ENCODE measurements at regions not wholly inside any gene's neighbourhood (a gene's known extent, or its start where the extent isn't known, plus 50 kb on each side); places are given as distances from the start of the nearest gene placed in this dataset.

DNA sequence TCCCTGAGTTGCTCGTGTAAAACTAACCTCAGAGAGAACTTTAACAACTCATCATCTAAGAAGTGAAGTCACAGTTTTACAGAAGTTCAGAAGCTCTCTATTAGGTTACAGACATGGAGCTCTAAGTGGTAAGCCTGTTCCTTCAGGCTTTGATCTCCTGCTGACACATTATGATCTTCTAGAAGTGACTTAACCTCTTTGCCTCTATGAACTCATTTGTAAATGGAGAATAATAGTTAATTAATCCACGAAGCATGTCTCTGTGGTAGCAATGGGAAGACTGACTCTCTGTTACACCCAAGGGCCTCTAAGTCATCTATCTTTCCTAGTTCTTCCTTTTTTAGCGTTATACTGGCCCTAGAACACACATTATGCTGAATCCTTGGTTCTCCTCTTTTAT, 157.9 kb upstream of the NRIP1 start:
- no peak for DNase-seq
- Histone ChIP-seq H3K36me3 (no peaks in the 10 kb centered on the region), H3K4me1 (peaks cover 23% of the 10 kb centered on the region), H3K27ac (replicated peaks) (no peak overlapping the region), H3K9me3 (replicated peaks) (no peaks in the 10 kb centered on the region), H3K27me3 (ENCODE audit: low read depth) (no peaks in the 10 kb centered on the region), H3K4me3 (no peak overlapping the region)
- no peak for TF ChIP-seq CTCF (IDR thresholded peaks at IDR 0.05; ENCODE audit: borderline replicate concordance)
- intact Hi-C loops (cut with micrococcal nuclease): no loop called here

- Histone ChIP-seq H3K27ac (replicated peaks) (no peak overlapping the region), H3K36me3 (no peaks in the 10 kb centered on the region), H3K4me3 (no peak overlapping the region), H3K4me1 (peaks cover 23% of the 10 kb centered on the region), H3K9me3 (replicated peaks) (no peaks in the 10 kb centered on the region), H3K27me3 (ENCODE audit: low read depth) (no peaks in the 10 kb centered on the region)
- no peak for TF ChIP-seq CTCF (IDR thresholded peaks at IDR 0.05; ENCODE audit: borderline replicate concordance)
- DNase-seq: no peak
- intact Hi-C loops (cut with micrococcal nuclease): no loop called here
Observed at GRCh38 chr21:15224346-15225086, 159.7 kb upstream of the NRIP1 start.

DNA sequence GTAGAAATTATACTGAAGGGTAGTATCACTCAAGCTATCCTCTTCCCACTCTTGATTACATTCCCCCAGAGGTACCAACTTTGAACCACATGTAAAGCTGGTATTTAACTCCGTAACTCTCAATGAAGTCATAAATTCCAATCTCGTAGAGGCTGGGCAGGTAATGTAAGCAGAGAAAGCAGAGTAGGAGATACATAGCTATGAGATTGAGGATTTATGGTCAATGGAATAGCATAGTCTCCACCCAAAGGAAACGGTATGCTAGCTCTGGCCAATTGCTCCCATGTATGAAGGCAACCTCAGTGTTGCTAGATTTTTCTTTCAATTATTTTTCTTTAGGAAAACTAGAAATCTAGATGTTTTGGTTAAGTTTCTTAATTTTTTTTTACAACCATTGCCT, 163.1 kb upstream of the NRIP1 start:
- Histone ChIP-seq H3K4me3 (no peak overlapping the region), H3K36me3 (no peaks in the 10 kb centered on the region), H3K9me3 (replicated peaks) (peaks cover 5% of the 10 kb centered on the region), H3K4me1 (peaks cover 1% of the 10 kb centered on the region), H3K27ac (replicated peaks) (no peak overlapping the region), H3K27me3 (ENCODE audit: low read depth) (no peaks in the 10 kb centered on the region)
- no peak for DNase-seq
- intact Hi-C loops (cut with micrococcal nuclease): no loop called here
- no peak for TF ChIP-seq CTCF (IDR thresholded peaks at IDR 0.05; ENCODE audit: borderline replicate concordance)

DNA sequence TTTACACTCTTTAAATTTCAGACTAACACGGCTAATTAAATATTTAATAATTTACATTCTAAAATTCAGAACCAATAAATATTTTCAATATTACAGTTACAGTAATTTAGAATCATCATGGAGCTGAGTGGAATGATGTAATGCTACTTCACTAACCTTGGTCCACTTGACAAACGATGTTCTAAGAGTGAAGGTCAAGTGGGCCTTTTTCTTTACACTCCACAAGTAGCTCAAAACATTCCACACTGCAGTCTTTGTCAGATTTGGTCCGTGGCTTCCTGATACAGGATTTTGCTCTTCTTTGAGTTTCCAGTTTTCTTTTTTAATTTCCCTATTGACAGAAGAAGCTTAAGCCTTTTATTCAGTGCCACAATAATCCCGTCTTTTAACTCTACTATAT, 164.6 kb upstream of the NRIP1 start:
- intact Hi-C loops (cut with micrococcal nuclease): no loop called here
- Histone ChIP-seq H3K4me3 (no peak overlapping the region), H3K27ac (replicated peaks) (no peak overlapping the region), H3K27me3 (ENCODE audit: low read depth) (no peaks in the 10 kb centered on the region), H3K4me1 (no peaks in the 10 kb centered on the region), H3K36me3 (no peaks in the 10 kb centered on the region), H3K9me3 (replicated peaks) (peaks cover 5% of the 10 kb centered on the region)
- no peak for TF ChIP-seq CTCF (IDR thresholded peaks at IDR 0.05; ENCODE audit: borderline replicate concordance)
- DNase-seq: no peak

DNA sequence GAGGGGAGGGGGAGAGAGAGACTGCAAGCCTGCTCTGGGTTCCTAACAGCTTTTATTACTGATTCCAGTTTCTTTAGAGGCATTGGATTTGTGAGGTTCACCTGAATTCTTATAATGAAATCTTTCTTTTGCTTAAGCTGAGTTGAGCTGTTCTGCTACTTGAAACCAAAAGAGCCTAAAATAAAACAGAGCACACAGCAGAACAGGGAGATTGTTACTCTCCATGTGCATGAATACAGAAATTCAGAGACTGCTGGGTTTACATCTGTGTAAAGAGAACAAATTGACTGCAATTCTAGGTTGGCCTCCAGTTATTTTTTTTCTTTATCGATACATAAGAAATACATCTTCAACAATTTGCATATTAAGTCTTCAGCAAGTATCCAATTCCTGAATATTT, 168.8 kb upstream of the NRIP1 start:
- Histone ChIP-seq H3K27me3 (ENCODE audit: low read depth) (no peaks in the 10 kb centered on the region), H3K9me3 (replicated peaks) (peaks cover 5% of the 10 kb centered on the region), H3K27ac (replicated peaks) (no peak overlapping the region), H3K36me3 (no peaks in the 10 kb centered on the region), H3K4me3 (no peak overlapping the region), H3K4me1 (no peaks in the 10 kb centered on the region)
- DNase-seq: no peak
- intact Hi-C loops (cut with micrococcal nuclease): no loop called here
- no peak for TF ChIP-seq CTCF (IDR thresholded peaks at IDR 0.05; ENCODE audit: borderline replicate concordance)

Data from left ventricle myocardium inferior (tissue), 1 donor.